Liver (tissue), 7 donors: ENCODE measurements at regions not wholly inside any gene's neighbourhood (a gene's known extent, or its start where the extent isn't known, plus 50 kb on each side); places are given as distances from the start of the nearest gene placed in this dataset.

Experiments
- DNase-seq: peaks from one replicate; pipeline ENCODE4 v3.0.0-alpha.2; 2017; ENCODE audit warnings: low spot score
- H3K27ac ChIP-seq, 2 donors: one replicate each; pipeline ENCODE4 v1.7.0; 2013; ENCODE audit warnings: inconsistent platforms in 2 of 2, low read length in 2 of 2, control low read depth in 1 of 2, low read depth in 1 of 2, mild to moderate bottlenecking in 1 of 2
- H3K27me3 ChIP-seq, 4 donors: one replicate each; pipeline versions ENCODE4 v1.6.1 to v1.7.0; 2013; ENCODE audit warnings: low read length in 3 of 4, inconsistent platforms in 1 of 4, mild to moderate bottlenecking in 1 of 4, moderate library complexity in 1 of 4; ENCODE audit not compliant: control insufficient read depth in 4 of 4, insufficient read depth in 4 of 4
- H3K36me3 ChIP-seq, 4 donors: one replicate each; pipeline versions ENCODE4 v1.6.1 to v1.7.0; 2013; ENCODE audit warnings: low read length in 3 of 4, mild to moderate bottlenecking in 3 of 4, low read depth in 1 of 4, moderate library complexity in 1 of 4; ENCODE audit not compliant: control insufficient read depth in 4 of 4, insufficient read depth in 3 of 4
- H3K4me1 ChIP-seq, 4 donors: one replicate each; pipeline versions ENCODE4 v1.6.1 to v1.7.0; 2013; ENCODE audit warnings: low read length in 3 of 4, mild to moderate bottlenecking in 3 of 4, moderate library complexity in 1 of 4; ENCODE audit not compliant: control insufficient read depth in 4 of 4, insufficient read depth in 4 of 4
- H3K4me3 ChIP-seq, 3 donors: one replicate each; pipeline versions ENCODE4 v1.6.1 to v1.7.0; 2013; ENCODE audit warnings: low read length in 3 of 3, control low read depth in 1 of 3, low read depth in 1 of 3, mild to moderate bottlenecking in 1 of 3
- H3K9ac ChIP-seq, 2 donors: one replicate each; pipeline ENCODE4 v1.7.0; 2013; ENCODE audit warnings: low read length in 2 of 2, mild to moderate bottlenecking in 2 of 2, moderate library complexity in 2 of 2, control low read depth in 1 of 2, low read depth in 1 of 2
- H3K9me3 ChIP-seq, 4 donors: one replicate each; pipeline versions ENCODE4 v1.6.1 to v1.7.0; 2013; ENCODE audit warnings: low read length in 3 of 4; ENCODE audit not compliant: control insufficient read depth in 4 of 4
- ATF3 ChIP-seq: IDR thresholded peaks from 2 replicates; pipeline ENCODE4 v1.6.1; 2016; ENCODE audit warnings: antibody characterized with exemption
- EGR1 ChIP-seq, 2 donors: IDR thresholded peaks; 2 replicates each; pipeline ENCODE4 v1.6.1; 2016 to 2018; ENCODE audit warnings: antibody characterized with exemption in 2 of 2, low read depth in 2 of 2
- FOXA1 ChIP-seq: IDR thresholded peaks from 2 replicates; pipeline ENCODE4 v1.6.1; 2016; ENCODE audit warnings: antibody characterized with exemption
- HNF4A ChIP-seq, 2 donors: conservative IDR thresholded peaks; 2 replicates each; pipeline ENCODE4 v1.6.1; 2016; ENCODE audit warnings: antibody characterized with exemption in 2 of 2, mild to moderate bottlenecking in 2 of 2
- HNF4G ChIP-seq: IDR thresholded peaks from 2 replicates; pipeline ENCODE4 v1.6.1; 2016; ENCODE audit warnings: antibody characterized with exemption
- JUND ChIP-seq, 2 donors: IDR thresholded peaks; 2 replicates each; pipeline ENCODE4 v1.6.1; 2016; ENCODE audit warnings: antibody characterized with exemption in 2 of 2
- MAX ChIP-seq: IDR thresholded peaks from 2 replicates; pipeline ENCODE4 v1.6.1; 2016; ENCODE audit warnings: antibody characterized with exemption
- NR2F2 ChIP-seq: IDR thresholded peaks from 2 replicates; pipeline ENCODE4 v1.6.1; 2016; ENCODE audit warnings: antibody characterized with exemption
- REST ChIP-seq: IDR thresholded peaks from 2 replicates; pipeline ENCODE4 v1.6.1; 2016; ENCODE audit warnings: antibody characterized with exemption, mild to moderate bottlenecking
- RXRA ChIP-seq, 2 donors: IDR thresholded peaks; 2 replicates each; pipeline ENCODE4 v1.6.1; 2017 to 2018; ENCODE audit warnings: antibody characterized with exemption in 2 of 2, mild to moderate bottlenecking in 1 of 2
- SP1 ChIP-seq: IDR thresholded peaks from 2 replicates; pipeline ENCODE4 v1.6.1; 2018; ENCODE audit warnings: antibody characterized with exemption, mild to moderate bottlenecking
- WGBS: extraction: QIAGEN DNeasy Blood & Tissue Kit; methylation state at CpG from one replicate; pipeline ENCODE4 v1.1.7; 2013; 5-methylcytosine and 5-hydroxymethylcytosine counted together
- donor health status: healthy.
- donor health status: healthy.
- donor health status: healthy.
- donor health status: healthy.

- TF ChIP-seq REST = no peak
- no peak for TF ChIP-seq SP1
- TF ChIP-seq JUND (IDR thresholded peaks at IDR 0.05) = no peak
- TF ChIP-seq RXRA (IDR thresholded peaks at IDR 0.05) = no peak
- no peak for TF ChIP-seq ATF3
- no peak for TF ChIP-seq HNF4G
Observed at GRCh38 chr14:38079268-38079667, 128.4 kb upstream of the SSTR1 start (continued).

- H3K4me1 ChIP-seq = peaks cover 0 to 6% (median 0%) of the 10 kb centered on the region in 4 donors
Observed at GRCh38 chr14:38079886-38080285, 127.8 kb upstream of the SSTR1 start.

GRCh38 chr14:38080696-38081095 is 127.0 kb upstream of the SSTR1 start:
- DNase-seq = no peak
- TF ChIP-seq EGR1 (IDR thresholded peaks at IDR 0.05; ENCODE audit: low read depth in 2 of 2) (no peak), HNF4A (conservative IDR thresholded peaks at IDR 0.05) (no peak), NR2F2 (no peak), REST (no peak), RXRA (IDR thresholded peaks at IDR 0.05) (no peak), JUND (IDR thresholded peaks at IDR 0.05) (no peak), ATF3 (no peak), MAX (no peak)
- Histone ChIP-seq H3K9ac (no peak overlapping the region), H3K27ac (no peak overlapping the region), H3K36me3 (no peaks in the 10 kb centered on the region), H3K4me3 (no peak overlapping the region), H3K9me3 (no peaks in the 10 kb centered on the region), H3K27me3 (no peaks in the 10 kb centered on the region), H3K4me1 (peaks cover 0 to 6% (median 0%) of the 10 kb centered on the region in 4 donors)
- WGBS = 75% methylated on average over 2 of the region's 2 CpGs

More at GRCh38 chr14:38079886-38080285, 127.8 kb upstream of the SSTR1 start:
- H3K36me3 ChIP-seq = no peaks in the 10 kb centered on the region
- no peak overlapping the region for H3K27ac ChIP-seq
- no peak for TF ChIP-seq FOXA1
- H3K9me3 ChIP-seq = no peaks in the 10 kb centered on the region
- no peak overlapping the region for H3K4me3 ChIP-seq
- H3K27me3 ChIP-seq = no peaks in the 10 kb centered on the region
- DNase-seq = no peak
- WGBS = 41% methylated on average over 1 of the region's 1 CpG
- H3K9ac ChIP-seq = no peak overlapping the region
